Endodermal cell (in vitro differentiated cells): ENCODE measurements at regions not wholly inside any gene's neighbourhood (a gene's known extent, or its start where the extent isn't known, plus 50 kb on each side); places are given as distances from the start of the nearest gene placed in this dataset.

Experiments
- DNase-seq: peaks from one replicate; pipeline ENCODE4 v3.0.0-alpha.2; 2017
- H3K27ac ChIP-seq: 2 replicates; pipeline ENCODE4 v1.5.1; 2013; ENCODE audit warnings: mild to moderate bottlenecking, low read depth, low read length, moderate library complexity
- H3K27me3 ChIP-seq: 2 replicates; pipeline ENCODE4 v1.6.1; 2013; ENCODE audit warnings: mild to moderate bottlenecking, low read length, moderate library complexity; ENCODE audit not compliant: insufficient read depth, control insufficient read depth, poor library complexity, severe bottlenecking
- H3K36me3 ChIP-seq: 2 replicates; pipeline ENCODE4 v1.7.0; 2013; ENCODE audit warnings: mild to moderate bottlenecking, low read length, moderate library complexity; ENCODE audit not compliant: control insufficient read depth, insufficient read depth
- H3K4me1 ChIP-seq: one replicate; pipeline ENCODE4 v1.7.0; 2013; ENCODE audit warnings: low read length; ENCODE audit not compliant: control insufficient read depth, insufficient read depth
- H3K4me3 ChIP-seq: 2 replicates; pipeline ENCODE4 v1.5.1; 2013; ENCODE audit warnings: mild to moderate bottlenecking, low read length, moderate library complexity
- H3K9ac ChIP-seq: 2 replicates; pipeline ENCODE4 v1.6.1; 2013; ENCODE audit warnings: mild to moderate bottlenecking, low read length, moderate library complexity; ENCODE audit not compliant: poor library complexity, severe bottlenecking; ENCODE audit errors: extremely low read depth
- H3K9me3 ChIP-seq: 2 replicates; pipeline ENCODE4 v1.6.1; 2013; ENCODE audit warnings: mild to moderate bottlenecking, low read length, moderate library complexity; ENCODE audit not compliant: control insufficient read depth
- H3K27ac Mint-ChIP-seq: 2 replicates; pipeline ENCODE4 v1.8.0; 2020; ENCODE audit warnings: mixed read lengths
- H3K27me3 Mint-ChIP-seq: 2 replicates; pipeline ENCODE4 v1.8.0; 2021; ENCODE audit warnings: mild to moderate bottlenecking, mixed read lengths; ENCODE audit not compliant: insufficient read depth
- H3K36me3 Mint-ChIP-seq: 2 replicates; pipeline ENCODE4 v1.8.0; 2020; ENCODE audit warnings: low read depth, mixed read lengths
- H3K4me1 Mint-ChIP-seq: 2 replicates; pipeline ENCODE4 v1.8.0; 2020; ENCODE audit warnings: mixed read lengths
- H3K4me3 Mint-ChIP-seq: 2 replicates; pipeline ENCODE4 v1.8.0; 2020; ENCODE audit warnings: mild to moderate bottlenecking, moderate library complexity, mixed read lengths
- H3K9me3 Mint-ChIP-seq: 2 replicates; pipeline ENCODE4 v1.8.0; 2020; ENCODE audit warnings: mild to moderate bottlenecking, mixed read lengths
- WGBS, 2 experiments: methylation state at CpG; one replicate each; pipeline versions ENCODE4 v1.1.5 to v1.1.7; 2013; ENCODE audit warnings: missing lambda C conversion rate in 2 of 2, mixed read lengths in 1 of 2; ENCODE audit not compliant: insufficient coverage in 1 of 2, insufficient read length in 1 of 2; 5-methylcytosine and 5-hydroxymethylcytosine counted together
- TF ChIP-seq, protein P1 (sequence below): fragments of 200-600 bp; sonication (generic); conservative IDR thresholded peaks from 2 replicates; pipeline ENCODE4 v1.5.0; 2021; ENCODE audit warnings: antibody characterized with exemption, mild to moderate bottlenecking

DNA sequence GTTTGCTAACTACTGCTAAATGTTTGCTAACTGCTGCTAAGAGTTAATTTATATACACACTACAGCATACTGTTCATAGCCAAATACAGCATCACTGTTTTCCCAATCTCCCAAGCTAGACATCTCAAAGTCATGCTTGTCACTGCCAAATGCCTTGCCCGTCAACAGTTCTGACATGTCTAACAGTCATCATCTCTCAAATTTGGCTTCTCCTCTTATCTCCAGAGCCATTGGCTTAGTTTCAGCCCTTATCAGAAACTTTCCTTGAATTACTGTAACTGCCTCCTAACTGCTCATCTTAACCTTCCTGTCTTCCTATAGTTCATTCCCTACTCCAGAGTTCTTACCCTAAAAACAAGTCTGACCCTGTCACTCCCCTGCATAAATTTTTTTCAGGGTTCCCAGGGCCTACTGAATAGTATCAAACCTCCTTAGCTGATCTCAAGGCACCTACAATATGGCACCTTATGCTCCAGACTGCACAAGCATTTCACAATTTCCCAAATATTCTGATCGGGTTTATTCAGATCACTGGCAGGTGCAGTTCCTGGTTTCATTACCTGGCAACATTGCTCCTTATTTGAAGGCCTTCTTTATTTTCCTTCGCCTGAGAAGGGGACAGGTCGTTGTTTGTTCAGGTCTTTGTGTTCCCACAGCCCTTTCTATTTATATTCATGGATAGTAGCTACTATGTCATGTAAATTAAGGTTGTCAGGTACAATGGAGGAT lies 55.9 kb upstream of the ANKRD55 start:
- H3K4me1 ChIP-seq, result peaks cover 3% of the 10 kb centered on the region
- 69 to 79% methylated on average over 3 to 4 of the region's 4 CpGs for WGBS, 2 experiments
- no peak overlapping the region for H3K27ac ChIP-seq

DNA sequence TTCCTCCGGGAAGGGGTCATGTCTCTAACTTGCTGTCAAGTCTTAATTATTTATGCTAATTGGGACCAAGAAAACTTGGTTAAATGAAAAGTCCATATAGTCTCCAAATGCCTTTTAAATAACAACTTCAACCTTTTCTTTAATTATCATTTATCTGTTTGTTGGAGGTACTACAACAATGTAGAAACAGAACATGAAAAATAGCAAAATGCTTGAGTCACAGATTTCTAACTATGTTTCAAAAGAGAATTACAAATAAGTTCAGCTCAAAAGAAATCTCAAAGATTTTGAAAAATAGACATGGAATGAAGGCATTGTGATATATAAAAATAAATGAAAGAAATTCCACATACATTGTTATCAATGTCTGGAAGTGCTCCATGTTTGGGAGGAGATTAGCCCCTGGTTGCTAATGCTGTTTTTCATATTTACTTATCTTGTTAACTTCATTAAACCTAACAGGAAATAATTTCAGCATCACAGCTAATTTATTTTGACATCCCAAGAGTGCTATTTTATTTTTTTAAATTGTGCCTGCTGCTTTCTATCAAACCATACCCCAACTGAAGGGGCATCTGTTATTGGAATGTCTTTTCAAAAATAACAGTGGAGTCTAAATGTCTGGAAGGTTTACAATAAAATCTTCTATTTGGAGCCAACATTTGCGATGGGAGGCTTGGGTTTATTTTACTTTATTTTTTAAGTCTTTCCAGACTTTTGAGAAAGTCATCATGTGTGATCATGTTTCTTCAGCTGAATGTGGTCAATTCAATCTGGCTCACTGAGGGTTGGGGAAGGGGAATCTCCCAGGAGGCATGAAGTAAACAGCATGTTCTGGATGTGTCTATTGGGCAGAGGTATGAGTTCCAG lies 53.1 kb upstream of the ANKRD55 start:
- no peaks in the 10 kb centered on the region for H3K36me3 ChIP-seq
- H3K9me3 ChIP-seq, result peaks cover 12% of the 10 kb centered on the region
- H3K4me1 ChIP-seq, result peaks cover 3% of the 10 kb centered on the region
- TF ChIP-seq, protein P1, sequence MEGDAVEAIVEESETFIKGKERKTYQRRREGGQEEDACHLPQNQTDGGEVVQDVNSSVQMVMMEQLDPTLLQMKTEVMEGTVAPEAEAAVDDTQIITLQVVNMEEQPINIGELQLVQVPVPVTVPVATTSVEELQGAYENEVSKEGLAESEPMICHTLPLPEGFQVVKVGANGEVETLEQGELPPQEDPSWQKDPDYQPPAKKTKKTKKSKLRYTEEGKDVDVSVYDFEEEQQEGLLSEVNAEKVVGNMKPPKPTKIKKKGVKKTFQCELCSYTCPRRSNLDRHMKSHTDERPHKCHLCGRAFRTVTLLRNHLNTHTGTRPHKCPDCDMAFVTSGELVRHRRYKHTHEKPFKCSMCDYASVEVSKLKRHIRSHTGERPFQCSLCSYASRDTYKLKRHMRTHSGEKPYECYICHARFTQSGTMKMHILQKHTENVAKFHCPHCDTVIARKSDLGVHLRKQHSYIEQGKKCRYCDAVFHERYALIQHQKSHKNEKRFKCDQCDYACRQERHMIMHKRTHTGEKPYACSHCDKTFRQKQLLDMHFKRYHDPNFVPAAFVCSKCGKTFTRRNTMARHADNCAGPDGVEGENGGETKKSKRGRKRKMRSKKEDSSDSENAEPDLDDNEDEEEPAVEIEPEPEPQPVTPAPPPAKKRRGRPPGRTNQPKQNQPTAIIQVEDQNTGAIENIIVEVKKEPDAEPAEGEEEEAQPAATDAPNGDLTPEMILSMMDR, result no peak
- H3K27ac ChIP-seq, result no peak overlapping the region
- Mint-ChIP-seq H3K4me3 (no peak overlapping the region), H3K36me3 (no peaks in the 10 kb centered on the region), H3K4me1 (peaks cover 15% of the 10 kb centered on the region), H3K9me3 (no peaks in the 10 kb centered on the region), H3K27me3 (peaks cover 53% of the 10 kb centered on the region), H3K27ac (no peak overlapping the region)
- no peak for DNase-seq
- H3K4me3 ChIP-seq, result no peak overlapping the region
- H3K27me3 ChIP-seq, result peaks cover 84% of the 10 kb centered on the region
- WGBS, 2 experiments, result 91 to 100% methylated on average over 1 to 2 of the region's 2 CpGs
- no peak overlapping the region for H3K9ac ChIP-seq

More for the DNA sequence above, 55.9 kb upstream of the ANKRD55 start:
- Mint-ChIP-seq H3K4me3 (no peak overlapping the region), H3K27me3 (peaks cover 72% of the 10 kb centered on the region), H3K27ac (no peak overlapping the region), H3K4me1 (peaks cover 15% of the 10 kb centered on the region), H3K9me3 (peaks cover 9% of the 10 kb centered on the region), H3K36me3 (no peaks in the 10 kb centered on the region)
- Histone ChIP-seq H3K36me3 (no peaks in the 10 kb centered on the region), H3K4me3 (no peak overlapping the region), H3K9ac (no peak overlapping the region), H3K27me3 (peaks cover 83% of the 10 kb centered on the region), H3K9me3 (no peaks in the 10 kb centered on the region)
- no peak for DNase-seq
- TF ChIP-seq, protein P1, result no peak

DNA sequence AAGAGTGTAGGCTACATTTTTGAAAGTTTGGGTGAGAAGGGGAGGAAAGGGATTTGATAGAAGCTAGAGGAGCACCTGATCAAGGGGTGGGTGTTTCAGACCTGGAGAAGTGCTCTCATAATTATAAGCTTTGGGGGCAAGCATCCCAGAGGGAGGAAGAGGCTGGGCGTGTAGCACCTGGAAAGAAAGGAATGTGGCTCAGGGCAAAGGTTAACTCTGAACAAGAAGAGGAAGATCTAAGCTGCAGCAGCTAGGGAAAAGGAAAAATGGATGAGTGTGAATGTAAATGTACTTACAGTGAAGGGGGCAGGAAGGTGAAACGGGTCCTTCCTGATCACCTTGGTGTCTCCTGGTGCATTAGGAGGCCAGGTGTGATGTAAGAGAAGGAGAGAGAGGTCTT lies 49.8 kb upstream of the ANKRD55 start:
- H3K4me1 Mint-ChIP-seq, result peaks cover 4% of the 10 kb centered on the region
- peaks cover 33% of the 10 kb centered on the region for H3K27me3 Mint-ChIP-seq
- H3K4me3 Mint-ChIP-seq, result no peak overlapping the region
- no peaks in the 10 kb centered on the region for H3K9me3 Mint-ChIP-seq
- H3K27me3 ChIP-seq, result peaks cover 87% of the 10 kb centered on the region
- H3K36me3 Mint-ChIP-seq, result no peaks in the 10 kb centered on the region
- H3K27ac Mint-ChIP-seq, result no peak overlapping the region
- TF ChIP-seq, protein P1, result no peak
- 73 to 83% methylated on average over 2 of the region's 2 CpGs for WGBS, 2 experiments
- H3K9me3 ChIP-seq, result peaks cover 17% of the 10 kb centered on the region
- H3K4me3 ChIP-seq, result no peak overlapping the region
- DNase-seq, result no peak
- no peaks in the 10 kb centered on the region for H3K4me1 ChIP-seq
- H3K9ac ChIP-seq, result no peak overlapping the region
- no peaks in the 10 kb centered on the region for H3K36me3 ChIP-seq
- H3K27ac ChIP-seq, result no peak overlapping the region
